Bone marrow (tissue), 2 donors: ENCODE measurements at regions not wholly inside any gene's neighbourhood (a gene's known extent, or its start where the extent isn't known, plus 50 kb on each side); places are given as distances from the start of the nearest gene placed in this dataset.
"Not testable (repeated sequence)": the region's sequence is repeated elsewhere in the genome, so short reads cannot be mapped to it uniquely, and the experiment has no call there.

Experiments used
- DNase-seq, 2 donors: peaks; one replicate each; lab custom pipeline; 2025; lab: John Stamatoyannopoulos, UW

DNA sequence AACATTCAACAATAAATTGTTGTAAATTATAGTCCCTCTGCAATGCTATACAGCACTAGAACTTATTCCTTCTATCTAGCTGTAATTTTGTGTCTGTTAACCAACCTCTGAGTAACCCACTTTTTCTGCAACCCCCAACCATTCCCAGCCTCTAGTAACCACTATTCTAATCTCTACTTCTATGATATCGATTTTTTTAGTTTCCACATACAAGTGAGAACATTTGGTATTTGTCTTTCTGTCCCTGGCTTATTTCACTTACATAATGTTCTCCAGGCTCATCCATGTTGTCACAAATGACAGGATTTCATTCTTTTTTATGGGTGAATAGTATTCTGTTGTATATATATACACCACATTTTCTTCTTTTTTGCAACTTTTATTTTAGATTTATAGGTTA is 147.6 kb downstream of the MAIP1 start:
- no peak for DNase-seq

DNA sequence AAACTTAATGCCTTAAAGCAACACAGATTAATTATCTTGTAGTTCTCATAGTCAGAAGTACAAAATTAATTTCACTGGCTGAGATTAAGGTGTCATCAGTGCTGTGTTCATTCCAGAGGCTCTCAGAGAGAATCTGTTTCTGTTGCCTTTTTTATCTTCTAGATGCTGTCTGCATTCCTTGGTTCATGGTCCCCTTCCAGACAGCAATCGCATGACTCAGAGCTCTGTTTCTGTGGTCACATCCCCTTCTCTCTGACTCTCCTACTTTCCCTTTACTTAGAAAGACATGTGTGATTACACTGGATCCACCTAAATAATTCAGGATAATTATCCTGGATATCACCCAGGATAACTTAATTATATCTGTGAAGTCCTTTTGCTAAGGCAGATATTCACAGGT is 148.6 kb downstream of the MAIP1 start:
- no peak for DNase-seq

- DNase-seq: no peak
These were observed 152.3 kb downstream of the MAIP1 start for GRCh38 chr2:200107514-200108217.

GRCh38 chr2:200109421-200109820 is 154.0 kb downstream of the MAIP1 start:
- no peak for DNase-seq

- DNase-seq: no peak
These were observed 155.0 kb downstream of the MAIP1 start for GRCh38 chr2:200110381-200110780.

DNA sequence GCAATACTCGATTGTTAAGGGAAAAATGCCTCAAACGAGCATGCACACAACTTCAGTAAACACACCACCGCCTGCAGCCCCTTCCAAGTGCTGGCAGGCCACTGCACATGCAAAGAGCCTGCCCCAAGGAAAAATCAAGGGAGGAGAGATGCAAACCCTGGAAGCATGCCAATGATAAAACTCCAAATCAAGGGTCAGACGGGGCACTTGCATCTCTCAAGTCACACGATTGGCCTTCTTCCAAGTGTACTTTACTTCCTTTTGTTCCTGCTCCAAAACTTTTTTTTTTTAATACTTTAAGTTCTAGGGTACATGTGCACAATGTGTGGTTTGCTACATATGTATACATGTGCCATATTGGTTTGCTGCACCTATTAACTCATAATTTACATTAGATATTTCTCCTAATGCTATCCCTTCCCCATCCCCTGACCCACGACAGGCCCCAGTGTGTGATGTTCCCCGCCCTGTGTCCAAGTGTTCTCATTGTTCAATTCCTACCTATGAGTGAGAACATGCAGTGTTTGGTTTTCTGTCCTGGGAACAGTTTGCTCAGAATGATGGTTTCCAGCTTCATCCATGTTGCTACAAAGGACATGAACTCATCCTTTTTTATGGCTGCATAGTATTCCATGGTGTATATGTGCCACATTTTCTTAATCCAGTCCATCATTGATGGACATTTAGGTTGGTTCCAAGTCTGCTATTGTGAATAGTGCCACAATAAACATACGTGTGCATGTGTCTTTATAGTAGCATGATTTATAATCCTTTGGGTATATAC is 157.8 kb downstream of the MAIP1 start:
- DNase-seq: not testable (repeated sequence)

- DNase-seq: no peak
These were observed 163.9 kb downstream of the MAIP1 start for GRCh38 chr2:200119236-200119635.

GRCh38 chr2:200121931-200122330 is 166.5 kb downstream of the MAIP1 start:
- DNase-seq: no peak

DNA sequence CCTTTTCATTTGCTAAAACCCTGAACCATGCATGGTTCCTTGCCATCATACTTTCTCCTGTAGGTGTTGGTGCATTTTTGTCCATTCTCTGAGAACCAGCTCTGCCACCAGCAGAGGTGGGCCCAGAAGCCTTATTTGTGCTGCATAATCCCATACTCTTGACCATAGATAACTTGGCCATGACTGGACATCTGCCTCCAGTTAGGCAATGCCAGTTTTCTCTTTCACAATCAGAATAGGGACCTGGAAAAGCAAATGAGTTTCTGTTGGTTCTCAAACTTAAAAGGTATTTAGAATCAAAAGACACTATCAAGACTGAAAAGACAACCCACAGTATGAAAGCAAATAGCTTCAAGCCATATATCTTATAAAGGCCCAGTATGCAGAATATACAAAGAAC is 167.3 kb downstream of the MAIP1 start:
- DNase-seq: no peak

DNA sequence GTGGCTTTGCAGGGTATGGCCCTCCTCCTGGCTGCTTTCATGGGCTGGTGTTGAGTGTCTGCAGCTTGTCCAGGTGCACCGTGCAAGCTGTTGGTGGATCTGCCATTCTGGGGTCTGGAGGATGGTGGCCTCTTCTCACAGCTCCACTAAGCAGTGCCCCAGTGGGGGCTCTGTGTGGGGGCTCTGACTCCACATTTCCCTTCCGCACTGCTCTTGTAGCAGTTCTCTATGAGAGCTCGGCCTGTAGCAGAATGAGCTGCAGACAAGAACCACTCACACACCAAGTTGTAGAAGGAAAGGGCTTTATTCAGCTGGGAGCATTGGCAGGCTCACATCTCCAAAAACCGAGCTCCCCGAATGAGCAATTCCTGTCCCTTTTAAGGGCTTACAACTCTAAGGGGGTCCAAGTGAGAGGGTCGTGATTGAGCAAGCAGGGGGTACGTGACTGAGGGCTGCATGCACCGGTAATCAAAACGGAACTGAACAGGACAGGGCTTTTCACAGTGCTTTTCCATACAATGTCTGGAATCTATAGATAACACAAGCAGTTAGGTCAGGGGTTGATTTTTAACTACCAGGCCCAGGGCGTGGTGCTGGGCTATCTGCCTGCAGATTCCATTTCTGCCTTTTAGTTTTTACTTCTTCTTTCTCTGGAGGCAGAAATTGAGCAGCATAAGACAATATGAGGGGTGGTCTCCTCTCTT is 169.4 kb downstream of the MAIP1 start:
- not testable (repeated sequence) for DNase-seq

DNA sequence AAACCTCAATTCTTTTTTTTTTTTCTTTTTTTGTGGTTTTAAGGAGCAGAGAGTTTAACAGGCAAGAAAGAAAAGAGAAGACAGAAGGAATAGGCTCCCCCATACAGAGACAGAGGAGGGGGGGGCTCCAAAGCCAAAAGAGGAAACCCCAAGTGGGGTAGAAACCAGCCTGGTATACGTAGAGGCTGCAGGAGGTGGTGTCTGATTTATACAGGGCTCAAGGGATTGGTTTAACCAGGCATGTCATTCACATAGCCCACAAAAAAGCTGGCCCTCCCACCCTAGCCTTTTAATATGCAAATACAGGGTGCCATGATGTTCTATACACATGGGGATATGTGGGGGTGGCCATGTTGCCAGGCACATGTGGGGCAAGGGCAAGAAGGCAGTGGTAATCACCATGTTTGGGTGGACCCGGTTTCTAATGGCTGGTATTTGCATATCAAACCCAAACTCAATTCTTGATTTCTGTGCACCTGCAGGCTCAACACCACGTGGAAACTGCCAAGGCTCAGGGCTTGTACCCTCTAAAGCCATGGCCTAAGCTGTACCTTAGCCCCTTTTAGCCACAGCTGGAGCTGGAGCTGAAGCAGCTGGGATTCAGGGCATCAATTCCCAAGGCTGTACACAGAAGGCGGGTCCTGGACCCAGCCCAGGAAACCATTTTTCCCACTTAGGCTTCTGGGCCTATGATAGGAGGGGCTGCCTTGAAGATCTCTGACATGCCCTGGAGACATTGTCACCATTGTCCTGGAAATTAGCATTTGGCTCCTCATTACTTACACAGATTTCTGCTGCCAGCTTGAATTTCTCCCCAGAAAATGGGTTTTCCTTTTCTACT is 170.3 kb downstream of the MAIP1 start:
- DNase-seq: no peak

DNA sequence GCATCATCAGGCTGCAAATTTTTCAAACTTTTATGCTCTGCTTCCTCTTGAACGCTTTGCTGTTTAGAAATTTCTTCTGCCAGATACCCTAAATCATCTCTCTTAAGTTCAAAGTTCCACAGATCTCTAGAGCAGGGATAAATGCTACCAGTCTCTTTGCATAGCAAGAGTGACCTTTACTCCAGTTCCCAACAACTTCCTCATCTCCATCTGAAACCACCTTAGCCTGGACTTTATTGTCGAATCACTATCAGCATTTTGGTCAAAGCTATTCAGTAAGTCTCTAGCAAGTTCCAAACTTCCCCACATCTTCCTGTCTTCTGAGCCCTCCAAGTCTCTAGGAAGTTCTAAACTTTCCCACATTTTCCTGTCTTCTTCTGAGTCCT is 170.9 kb downstream of the MAIP1 start:
- DNase-seq: not testable (repeated sequence)

DNA sequence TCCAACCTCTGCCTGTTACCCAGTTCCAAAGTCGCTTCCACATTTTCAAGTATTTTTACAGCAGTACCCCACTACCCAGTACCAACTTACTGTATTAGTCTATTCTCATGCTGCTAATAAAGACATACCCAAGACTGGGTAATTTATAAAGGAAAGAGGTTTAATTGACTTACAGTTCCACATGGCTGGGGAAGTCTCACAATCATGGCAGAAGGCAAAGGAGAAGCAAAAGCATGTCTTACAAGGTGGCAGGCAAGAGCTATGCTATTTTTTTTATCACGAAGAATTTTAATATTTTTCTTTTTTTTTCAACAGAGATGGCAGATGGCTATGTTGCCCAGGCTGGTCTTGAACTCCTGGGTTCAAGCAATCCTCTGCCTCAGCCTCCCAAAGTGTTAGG is 171.3 kb downstream of the MAIP1 start:
- DNase-seq: not testable (repeated sequence)

DNA sequence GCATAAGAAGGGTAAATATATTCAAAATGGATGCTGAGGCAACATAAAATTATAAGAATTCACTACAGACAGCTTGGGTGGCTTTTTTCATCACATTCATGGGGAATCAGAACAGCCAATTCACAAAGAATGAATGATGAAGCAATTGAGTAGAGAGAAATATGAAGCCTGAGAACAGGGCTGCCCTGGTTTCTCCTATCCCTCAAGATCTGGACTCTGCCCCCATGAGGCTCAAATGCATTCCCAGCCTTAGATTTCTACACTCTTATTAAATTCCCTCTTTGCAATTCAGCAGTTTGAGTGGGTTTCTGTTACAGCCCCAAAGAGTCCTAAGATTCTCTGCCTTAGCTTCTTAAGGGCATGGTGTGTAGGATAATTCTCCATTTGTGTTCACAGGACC is 172.5 kb downstream of the MAIP1 start:
- DNase-seq: no peak

DNA sequence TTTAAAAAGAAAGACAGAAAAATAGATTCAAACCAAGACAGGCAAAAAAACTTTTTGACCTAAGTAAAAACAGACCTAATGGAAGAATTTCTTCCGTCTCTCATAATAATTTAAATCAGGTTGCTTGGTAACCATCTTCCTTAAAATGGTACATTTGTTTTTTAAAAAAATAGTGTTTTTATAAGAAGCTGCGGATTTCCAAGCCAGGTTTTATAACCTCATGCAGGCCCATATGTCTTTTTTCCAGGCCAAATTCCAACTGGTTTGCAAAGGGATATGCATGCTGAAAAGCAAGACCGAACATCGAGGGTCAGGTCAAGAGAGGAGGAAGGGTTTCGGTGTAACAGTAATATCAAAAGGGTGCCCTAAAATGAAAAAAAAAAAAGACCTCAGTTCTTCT is 172.9 kb downstream of the MAIP1 start:
- no peak for DNase-seq

DNA sequence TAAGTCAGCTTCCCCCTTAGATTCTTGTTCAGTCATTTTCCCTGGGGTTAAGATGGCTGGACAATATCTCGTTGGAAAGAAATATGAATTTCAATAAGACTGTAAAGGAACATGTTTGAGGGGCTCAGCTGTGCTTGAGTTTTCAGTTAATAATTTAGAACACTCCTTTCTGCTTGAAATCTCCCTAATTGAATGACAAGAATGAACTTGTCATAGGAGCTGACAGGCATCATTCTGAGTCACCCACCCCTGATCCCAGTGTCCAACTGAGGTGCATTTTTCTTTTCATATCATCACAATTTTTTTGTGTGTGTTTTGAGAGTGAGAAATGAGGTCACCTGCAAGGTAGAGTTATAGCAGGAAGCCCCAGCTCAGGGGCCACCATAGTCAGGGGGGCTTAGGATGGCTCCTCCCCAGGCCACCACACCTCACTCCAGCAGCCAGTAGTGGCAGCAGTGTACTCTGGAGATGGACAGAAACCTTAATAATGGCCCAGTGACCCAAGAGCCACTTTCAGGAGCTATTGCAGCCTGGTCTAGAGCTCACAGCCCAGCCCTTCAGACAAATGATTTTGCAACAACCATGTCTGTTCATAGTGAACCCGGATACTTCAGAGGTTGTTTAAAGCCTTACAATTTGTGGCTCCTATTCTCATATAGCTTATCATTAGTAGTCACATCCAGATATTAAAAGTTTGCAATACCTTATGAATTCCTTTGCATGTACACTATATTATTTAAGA is 174.5 kb downstream of the MAIP1 start:
- no peak for DNase-seq

DNA sequence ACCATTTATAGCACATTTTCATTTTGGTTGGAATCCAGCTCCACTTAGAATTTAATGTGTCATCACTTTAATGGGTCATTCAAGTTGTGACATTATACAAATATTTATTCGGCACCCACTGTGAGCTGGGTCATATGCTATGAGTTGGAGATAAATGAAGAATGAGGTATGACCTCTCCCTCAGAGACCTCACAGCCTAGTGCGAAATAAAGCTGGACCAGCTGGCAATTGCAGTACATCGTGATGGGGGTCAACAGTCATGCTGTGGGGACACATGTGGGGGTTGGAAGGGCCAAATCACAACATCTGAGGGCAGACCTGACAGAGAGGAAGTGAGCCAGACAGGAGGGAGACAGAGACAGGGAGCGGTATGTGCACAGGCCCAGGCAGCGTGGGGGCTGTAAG is 175.4 kb downstream of the MAIP1 start:
- DNase-seq: no peak

DNA sequence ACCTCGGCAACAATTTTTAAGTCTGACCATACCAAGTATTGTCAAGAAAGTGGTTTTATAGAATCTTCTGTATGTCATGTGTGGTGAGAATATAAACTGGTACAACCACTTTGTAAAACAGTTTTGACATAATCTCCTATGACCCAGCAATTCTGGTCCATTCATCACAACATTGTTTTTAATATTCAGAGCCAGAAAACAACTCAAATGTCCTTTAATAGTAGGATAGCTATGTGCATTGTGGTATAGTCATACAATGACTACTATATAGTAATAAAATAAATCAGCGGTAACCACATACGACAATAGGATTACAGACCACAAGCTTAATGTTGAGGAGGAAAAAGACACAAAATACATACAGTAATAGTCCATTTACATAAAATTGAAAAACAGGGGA is 175.2 kb upstream of the SPATS2L start:
- DNase-seq: no peak

- no peak for DNase-seq
These were observed 171.4 kb upstream of the SPATS2L start for GRCh38 chr2:200135082-200135481.

- no peak for DNase-seq
These were observed 169.8 kb upstream of the SPATS2L start for GRCh38 chr2:200136655-200137054.

GRCh38 chr2:200137271-200137670 is 169.2 kb upstream of the SPATS2L start:
- no peak for DNase-seq
